PFSK-1 (cell line): ENCODE measurements at regions not wholly inside any gene's neighbourhood (a gene's known extent, or its start where the extent isn't known, plus 50 kb on each side); places are given as distances from the start of the nearest gene placed in this dataset.

ENCODE experiments used
- POLR2AphosphoS5 ChIP-seq: IDR thresholded peaks from 2 replicates; pipeline ENCODE4 v1.6.1; 2012; ENCODE audit warnings: low read depth, mild to moderate bottlenecking, control low read depth, low read length, moderate library complexity
- REST ChIP-seq, 2 experiments: IDR thresholded peaks; 2 replicates each; pipeline versions ENCODE4 v1.6.1 to v1.8.0; 2011 to 2012; ENCODE audit warnings: low read depth in 2 of 2, low read length in 2 of 2, control low read depth in 1 of 2, inconsistent platforms in 1 of 2, mild to moderate bottlenecking in 1 of 2, moderate library complexity in 1 of 2; ENCODE audit not compliant: insufficient read depth in 1 of 2
- TAF1 ChIP-seq: IDR thresholded peaks from 2 replicates; pipeline ENCODE4 v1.6.1; 2012; ENCODE audit warnings: low read length, control low read depth, borderline replicate concordance; ENCODE audit not compliant: insufficient read depth

- TF ChIP-seq TAF1 (no peak), REST (IDR thresholded peaks at IDR 0.05; ENCODE audit: insufficient read depth in 1 of 2, low read depth in 2 of 2, low read length in 2 of 2) (no peak), POLR2AphosphoS5 (no peak)
These were observed 840.9 kb downstream of the LTN1 start for GRCh38 chr21:28151758-28152157.
